SK-N-SH treated with all-trans-retinoic acid at 6 μM for 48 hours (cell line): ENCODE measurements at regions not wholly inside any gene's neighbourhood (a gene's known extent, or its start where the extent isn't known, plus 50 kb on each side); places are given as distances from the start of the nearest gene placed in this dataset.

Experiments
- ARNTL ChIP-seq: fragments of 450-650 bp; formaldehyde crosslinking; IDR thresholded peaks from 2 replicates; pipeline ENCODE4 v1.5.0; 2020; ENCODE audit warnings: low read depth, mild to moderate bottlenecking, moderate library complexity, borderline replicate concordance
- BACH2 ChIP-seq: fragments of 250-450 bp; sonication (Bioruptor Pico); IDR thresholded peaks from 2 replicates; pipeline ENCODE4 v1.9.0; 2021; ENCODE audit warnings: mild to moderate bottlenecking, borderline replicate concordance
- CSDC2 ChIP-seq: fragments of 250-450 bp; sonication (Bioruptor Pico); IDR thresholded peaks from 2 replicates; pipeline ENCODE4 v1.5.0; 2020; ENCODE audit warnings: mild to moderate bottlenecking, moderate library complexity
- ESRRG ChIP-seq: fragments of 250-450 bp; sonication (Bioruptor Pico); IDR thresholded peaks from 2 replicates; pipeline ENCODE4 v1.6.1; 2021; ENCODE audit warnings: mild to moderate bottlenecking
- GLIS3 ChIP-seq: fragments of 250-450 bp; sonication (Bioruptor Pico); IDR thresholded peaks from 2 replicates; pipeline ENCODE4 v1.5.0; 2020; ENCODE audit warnings: mild to moderate bottlenecking, moderate library complexity
- RARB ChIP-seq: fragments of 250-450 bp; sonication (Bioruptor Pico); IDR thresholded peaks from 2 replicates; pipeline ENCODE4 v1.8.0; 2021; ENCODE audit warnings: mild to moderate bottlenecking, moderate library complexity
- ZFP3 ChIP-seq: fragments of 250-450 bp; sonication (Bioruptor Pico); IDR thresholded peaks from 2 replicates; pipeline ENCODE4 v1.5.0; 2020; ENCODE audit warnings: mild to moderate bottlenecking, moderate library complexity
- ZNF565 ChIP-seq: fragments of 450-650 bp; formaldehyde crosslinking; conservative IDR thresholded peaks from 2 replicates; pipeline ENCODE4 v1.5.0; 2020; ENCODE audit warnings: low read depth, mild to moderate bottlenecking, moderate library complexity
- ZNF70 ChIP-seq: fragments of 450-650 bp; formaldehyde crosslinking; IDR thresholded peaks from 2 replicates; pipeline ENCODE4 v1.5.0; 2020; ENCODE audit warnings: mild to moderate bottlenecking, moderate library complexity
- ZNF8 ChIP-seq: fragments of 450-650 bp; formaldehyde crosslinking; IDR thresholded peaks from 2 replicates; pipeline ENCODE4 v1.5.0; 2020; ENCODE audit warnings: mild to moderate bottlenecking, moderate library complexity
- TF ChIP-seq, protein P1 (sequence below): fragments of 250-450 bp; sonication (Bioruptor Pico); IDR thresholded peaks from 2 replicates; pipeline ENCODE4 v1.5.1; 2020; ENCODE audit warnings: low read depth, mild to moderate bottlenecking, moderate library complexity
- TF ChIP-seq, protein P2 (sequence below): fragments of 250-450 bp; sonication (Bioruptor Pico); IDR thresholded peaks from 2 replicates; pipeline ENCODE4 v1.8.0; 2021; ENCODE audit warnings: low read depth, mild to moderate bottlenecking, moderate library complexity, borderline replicate concordance
- TF ChIP-seq, protein P3 (sequence below): fragments of 250-450 bp; sonication (Bioruptor Pico); IDR thresholded peaks from 2 replicates; pipeline ENCODE4 v1.5.1; 2021; ENCODE audit warnings: mild to moderate bottlenecking, moderate library complexity
- TF ChIP-seq, protein P4 (sequence below): fragments of 250-450 bp; sonication (Bioruptor Pico); IDR thresholded peaks from 2 replicates; pipeline ENCODE4 v1.8.0; 2020; ENCODE audit warnings: mild to moderate bottlenecking, moderate library complexity, borderline replicate concordance

DNA sequence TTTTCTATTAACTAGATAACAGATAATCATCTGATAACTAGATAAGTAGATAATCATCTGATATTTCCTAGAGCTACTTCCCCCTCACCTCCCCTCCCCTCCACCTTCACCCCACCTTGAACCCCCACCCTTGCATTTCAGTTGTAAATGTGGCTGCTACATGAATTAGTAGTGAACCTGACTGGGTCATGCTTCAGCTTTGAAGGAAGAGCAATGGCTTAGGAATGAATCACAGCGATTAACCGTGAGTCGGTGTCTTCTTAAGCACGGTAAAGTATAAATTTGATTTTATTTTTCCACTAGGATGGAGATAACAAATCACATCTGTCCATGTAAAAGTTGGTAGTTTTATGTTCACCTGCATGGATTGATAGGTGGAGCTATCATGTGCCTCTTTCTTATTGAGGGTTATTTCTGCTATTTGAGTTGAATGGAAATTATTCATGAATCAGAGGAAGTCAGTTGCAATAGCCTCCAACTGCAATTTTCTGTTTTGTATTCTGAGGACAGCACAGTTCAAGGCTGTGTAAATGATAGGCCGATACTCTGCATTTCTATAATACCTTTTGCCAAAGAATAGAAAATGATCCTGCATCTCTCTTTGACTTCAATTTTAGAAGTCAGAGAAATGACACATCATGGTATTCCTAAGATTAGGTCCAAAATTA lies 235.0 kb downstream of the PTGER3 start:
- TF ChIP-seq BACH2 (no peak), GLIS3 (CRISPR knock-in tag) (no peak), ARNTL (no peak), ZFP3 (CRISPR knock-in tag) (no peak), CSDC2 (CRISPR knock-in tag) (no peak), ZNF8 (CRISPR knock-in tag) (no peak), ESRRG (CRISPR knock-in tag) (no peak), ZNF565 (CRISPR knock-in tag) (no peak), RARB (CRISPR knock-in tag) (no peak), ZNF70 (CRISPR knock-in tag) (no peak)
- TF ChIP-seq, protein P1, sequence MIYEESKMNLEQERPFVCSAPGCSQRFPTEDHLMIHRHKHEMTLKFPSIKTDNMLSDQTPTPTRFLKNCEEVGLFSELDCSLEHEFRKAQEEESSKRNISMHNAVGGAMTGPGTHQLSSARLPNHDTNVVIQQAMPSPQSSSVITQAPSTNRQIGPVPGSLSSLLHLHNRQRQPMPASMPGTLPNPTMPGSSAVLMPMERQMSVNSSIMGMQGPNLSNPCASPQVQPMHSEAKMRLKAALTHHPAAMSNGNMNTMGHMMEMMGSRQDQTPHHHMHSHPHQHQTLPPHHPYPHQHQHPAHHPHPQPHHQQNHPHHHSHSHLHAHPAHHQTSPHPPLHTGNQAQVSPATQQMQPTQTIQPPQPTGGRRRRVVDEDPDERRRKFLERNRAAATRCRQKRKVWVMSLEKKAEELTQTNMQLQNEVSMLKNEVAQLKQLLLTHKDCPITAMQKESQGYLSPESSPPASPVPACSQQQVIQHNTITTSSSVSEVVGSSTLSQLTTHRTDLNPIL (CRISPR knock-in tag) = no peak
- TF ChIP-seq, protein P2, sequence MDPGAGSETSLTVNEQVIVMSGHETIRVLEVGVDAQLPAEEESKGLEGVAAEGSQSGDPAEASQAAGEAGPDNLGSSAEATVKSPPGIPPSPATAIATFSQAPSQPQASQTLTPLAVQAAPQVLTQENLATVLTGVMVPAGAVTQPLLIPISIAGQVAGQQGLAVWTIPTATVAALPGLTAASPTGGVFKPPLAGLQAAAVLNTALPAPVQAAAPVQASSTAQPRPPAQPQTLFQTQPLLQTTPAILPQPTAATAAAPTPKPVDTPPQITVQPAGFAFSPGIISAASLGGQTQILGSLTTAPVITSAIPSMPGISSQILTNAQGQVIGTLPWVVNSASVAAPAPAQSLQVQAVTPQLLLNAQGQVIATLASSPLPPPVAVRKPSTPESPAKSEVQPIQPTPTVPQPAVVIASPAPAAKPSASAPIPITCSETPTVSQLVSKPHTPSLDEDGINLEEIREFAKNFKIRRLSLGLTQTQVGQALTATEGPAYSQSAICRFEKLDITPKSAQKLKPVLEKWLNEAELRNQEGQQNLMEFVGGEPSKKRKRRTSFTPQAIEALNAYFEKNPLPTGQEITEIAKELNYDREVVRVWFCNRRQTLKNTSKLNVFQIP (CRISPR knock-in tag) = no peak
- TF ChIP-seq, protein P3, sequence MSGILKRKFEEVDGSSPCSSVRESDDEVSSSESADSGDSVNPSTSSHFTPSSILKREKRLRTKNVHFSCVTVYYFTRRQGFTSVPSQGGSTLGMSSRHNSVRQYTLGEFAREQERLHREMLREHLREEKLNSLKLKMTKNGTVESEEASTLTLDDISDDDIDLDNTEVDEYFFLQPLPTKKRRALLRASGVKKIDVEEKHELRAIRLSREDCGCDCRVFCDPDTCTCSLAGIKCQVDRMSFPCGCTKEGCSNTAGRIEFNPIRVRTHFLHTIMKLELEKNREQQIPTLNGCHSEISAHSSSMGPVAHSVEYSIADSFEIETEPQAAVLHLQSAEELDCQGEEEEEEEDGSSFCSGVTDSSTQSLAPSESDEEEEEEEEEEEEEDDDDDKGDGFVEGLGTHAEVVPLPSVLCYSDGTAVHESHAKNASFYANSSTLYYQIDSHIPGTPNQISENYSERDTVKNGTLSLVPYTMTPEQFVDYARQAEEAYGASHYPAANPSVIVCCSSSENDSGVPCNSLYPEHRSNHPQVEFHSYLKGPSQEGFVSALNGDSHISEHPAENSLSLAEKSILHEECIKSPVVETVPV (CRISPR knock-in tag) = no peak
- TF ChIP-seq, protein P4, sequence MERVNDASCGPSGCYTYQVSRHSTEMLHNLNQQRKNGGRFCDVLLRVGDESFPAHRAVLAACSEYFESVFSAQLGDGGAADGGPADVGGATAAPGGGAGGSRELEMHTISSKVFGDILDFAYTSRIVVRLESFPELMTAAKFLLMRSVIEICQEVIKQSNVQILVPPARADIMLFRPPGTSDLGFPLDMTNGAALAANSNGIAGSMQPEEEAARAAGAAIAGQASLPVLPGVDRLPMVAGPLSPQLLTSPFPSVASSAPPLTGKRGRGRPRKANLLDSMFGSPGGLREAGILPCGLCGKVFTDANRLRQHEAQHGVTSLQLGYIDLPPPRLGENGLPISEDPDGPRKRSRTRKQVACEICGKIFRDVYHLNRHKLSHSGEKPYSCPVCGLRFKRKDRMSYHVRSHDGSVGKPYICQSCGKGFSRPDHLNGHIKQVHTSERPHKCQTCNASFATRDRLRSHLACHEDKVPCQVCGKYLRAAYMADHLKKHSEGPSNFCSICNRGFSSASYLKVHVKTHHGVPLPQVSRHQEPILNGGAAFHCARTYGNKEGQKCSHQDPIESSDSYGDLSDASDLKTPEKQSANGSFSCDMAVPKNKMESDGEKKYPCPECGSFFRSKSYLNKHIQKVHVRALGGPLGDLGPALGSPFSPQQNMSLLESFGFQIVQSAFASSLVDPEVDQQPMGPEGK (CRISPR knock-in tag) = no peak
